ENCODE measurements at regions not wholly inside any gene's neighbourhood (a gene's known extent, or its start where the extent isn't known, plus 50 kb on each side); places are given as distances from the start of the nearest gene placed in this dataset.
A peak's percentile ranks its signal among the peaks of the same experiment; 100 is the strongest.
"Not testable (repeated sequence)": the region's sequence is repeated elsewhere in the genome, so short reads cannot be mapped to it uniquely, and the experiment has no call there.

GRCh38 chr5:56409331-56410190, 176.4 kb upstream of the ANKRD55 start:
- DNase-seq: no peak

GRCh38 chr5:56406838-56407237, 173.7 kb upstream of the ANKRD55 start:
- DNase-seq: no peak

GRCh38 chr5:56406221-56406620, 173.1 kb upstream of the ANKRD55 start:
- DNase-seq: no peak

- DNase-seq: no peak
Observed at GRCh38 chr5:56405116-56405908, 172.2 kb upstream of the ANKRD55 start.

- peak; percentile 10 for DNase-seq
Observed at GRCh38 chr5:56402266-56403220, 169.4 kb upstream of the ANKRD55 start.

GRCh38 chr5:56397796-56398195, 164.7 kb upstream of the ANKRD55 start:
- DNase-seq: not testable (repeated sequence)

- no peak for DNase-seq
Observed at GRCh38 chr5:56396634-56397033, 163.5 kb upstream of the ANKRD55 start.

GRCh38 chr5:56389261-56389660, 156.1 kb upstream of the ANKRD55 start:
- no peak for DNase-seq

GRCh38 chr5:56388229-56388985, 155.3 kb upstream of the ANKRD55 start:
- DNase-seq: no peak

GRCh38 chr5:56386046-56386445, 152.9 kb upstream of the ANKRD55 start:
- no peak for DNase-seq

GRCh38 chr5:56384186-56384585, 151.1 kb upstream of the ANKRD55 start:
- DNase-seq: no peak

- no peak for DNase-seq
Observed at GRCh38 chr5:56383761-56384160, 150.6 kb upstream of the ANKRD55 start.

GRCh38 chr5:56382896-56383295, 149.8 kb upstream of the ANKRD55 start:
- DNase-seq: no peak

- no peak for DNase-seq
Observed at GRCh38 chr5:56377573-56377972, 144.4 kb upstream of the ANKRD55 start.

GRCh38 chr5:56376128-56376527, 143.0 kb upstream of the ANKRD55 start:
- DNase-seq: no peak

GRCh38 chr5:56375011-56375410, 141.9 kb upstream of the ANKRD55 start:
- no peak for DNase-seq

- DNase-seq: not testable (repeated sequence)
Observed at GRCh38 chr5:56372491-56372890, 139.4 kb upstream of the ANKRD55 start.

GRCh38 chr5:56369361-56369811, 136.3 kb upstream of the ANKRD55 start:
- DNase-seq: no peak

- no peak for DNase-seq
Observed at GRCh38 chr5:56367748-56368147, 134.6 kb upstream of the ANKRD55 start.

GRCh38 chr5:56366986-56367385, 133.9 kb upstream of the ANKRD55 start:
- no peak for DNase-seq

GRCh38 chr5:56361398-56361797, 128.3 kb upstream of the ANKRD55 start:
- no peak for DNase-seq

- no peak for DNase-seq
Observed at GRCh38 chr5:56360816-56361215, 127.7 kb upstream of the ANKRD55 start.
